ENCODE measurements at regions not wholly inside any gene's neighbourhood (a gene's known extent, or its start where the extent isn't known, plus 50 kb on each side); places are given as distances from the start of the nearest gene placed in this dataset.
A peak's percentile ranks its signal among the peaks of the same experiment; 100 is the strongest.

GRCh38 chr4:53937327-53937726, 127.1 kb downstream of the CHIC2 start:
- ChIA-PET CTCF (interaction anchor here (0.8 to 1.4 kb wide), 4 partner anchors 29 to 922 kb away, joined by 3 to 5 read pairs (median 4); no protein-coding TSS in a partner anchor), POLR2A (no interaction called here)
- no peak overlapping the region for H3K9ac ChIP-seq

GRCh38 chr4:53935780-53936179, 128.6 kb downstream of the CHIC2 start:
- Histone ChIP-seq H3K9me3 (no peaks in the 10 kb centered on the region; the same call in 1 of the 2 replicates), H3K9ac (no peak overlapping the region), H3K27ac (ENCODE audit: low read depth in 2 of 2, low read length in 1 of 2) (peak overlapping the region in 1 of 2 experiments; percentile 38; a peak in 1 of 4 replicates), H3K4me3 (ENCODE audit: low read depth in 2 of 2, low read length in 1 of 2) (no peak overlapping the region), H3F3A (replicated peaks; ENCODE audit: insufficient read depth) (peaks cover 53% of the 10 kb centered on the region), H4K20me1 (ENCODE audit: insufficient read depth) (no peaks in the 10 kb centered on the region), H3K36me3 (replicated peaks in 1 of 2; ENCODE audit: control insufficient read depth in 1 of 2, insufficient read depth in 2 of 2, low read length in 1 of 2) (no peaks in the 10 kb centered on the region), H3K4me2 (0 out of 2 replicates have a peak overlapping the region, but pooled peaks have one; percentile 0), H2AFZ (ENCODE audit: low read depth) (no peak overlapping the region), H3K9me2 (no peaks in the 10 kb centered on the region), H3K27me3 (ENCODE audit: insufficient read depth) (no peaks in the 10 kb centered on the region), H3K4me1 (ENCODE audit: control insufficient read depth in 1 of 2, insufficient read depth in 2 of 2, low read depth in 1 of 2, low read length in 1 of 2) (peaks cover 0 to 30% of the 10 kb centered on the region in 2 experiments; a peak in 3 of 4 replicates), H3K79me2 (ENCODE audit: insufficient read depth) (no peaks in the 10 kb centered on the region)
- POLR2A ChIA-PET, result no interaction called here
- DNase-seq, result no peak
- no peak for TF ChIP-seq REST (IDR thresholded peaks at IDR 0.05; ENCODE audit: low read depth, low read length)
- peak; percentile 25; the same call in 1 of the 2 replicates for TF ChIP-seq TCF12 (IDR thresholded peaks at IDR 0.05)
- 0 out of 2 replicates have a peak, but pooled peaks have one; percentile 7 for TF ChIP-seq NFIC (IDR thresholded peaks at IDR 0.05; ENCODE audit: borderline replicate concordance)
- TF ChIP-seq ELF1 (IDR thresholded peaks at IDR 0.05), result no peak
- peak; percentile 29; the same call in 1 of the 2 replicates for TF ChIP-seq JUND (IDR thresholded peaks at IDR 0.05)
- no peak for TF ChIP-seq MEF2A (IDR thresholded peaks at IDR 0.05; ENCODE audit: borderline replicate concordance, low read depth)
- CTCF ChIA-PET, result interaction anchor here (1.0 to 1.7 kb wide), 5 partner anchors 10 to 297 kb away, joined by 3 to 8 read pairs (median 3); no protein-coding TSS in a partner anchor

More at GRCh38 chr4:53937327-53937726, 127.1 kb downstream of the CHIC2 start:
- Histone ChIP-seq H3F3A (replicated peaks; ENCODE audit: insufficient read depth) (peaks cover 37% of the 10 kb centered on the region), H2AFZ (ENCODE audit: low read depth) (no peak overlapping the region), H3K4me2 (0 out of 2 replicates have a peak overlapping the region, but pooled peaks have one; percentile 1), H3K36me3 (replicated peaks in 1 of 2; ENCODE audit: control insufficient read depth in 1 of 2, insufficient read depth in 2 of 2, low read length in 1 of 2) (no peaks in the 10 kb centered on the region), H4K20me1 (ENCODE audit: insufficient read depth) (no peaks in the 10 kb centered on the region), H3K4me1 (ENCODE audit: control insufficient read depth in 1 of 2, insufficient read depth in 2 of 2, low read depth in 1 of 2, low read length in 1 of 2) (peaks cover 0 to 16% of the 10 kb centered on the region in 2 experiments; a peak in 2 of 4 replicates), H3K27me3 (ENCODE audit: insufficient read depth) (no peaks in the 10 kb centered on the region), H3K9me2 (no peaks in the 10 kb centered on the region), H3K27ac (ENCODE audit: low read depth in 2 of 2, low read length in 1 of 2) (peak overlapping the region in 1 of 2 experiments; percentile 58; a peak in 2 of 4 replicates), H3K79me2 (ENCODE audit: insufficient read depth) (no peaks in the 10 kb centered on the region), H3K9me3 (no peaks in the 10 kb centered on the region; the same call in 1 of the 2 replicates), H3K4me3 (ENCODE audit: low read depth in 2 of 2, low read length in 1 of 2) (no peak overlapping the region)
- no peak for DNase-seq
- 47% methylated on average over 2 of the region's 2 CpGs for WGBS (ENCODE audit: low lambda C conversion rate)
- TF ChIP-seq NFIC (IDR thresholded peaks at IDR 0.05; ENCODE audit: borderline replicate concordance) (peak; percentile 19; the same call in 1 of the 2 replicates), MAX (IDR thresholded peaks at IDR 0.05; ENCODE audit: low read depth) (no peak)
